Occipital lobe (tissue), 1 donor: ENCODE measurements at regions not wholly inside any gene's neighbourhood (a gene's known extent, or its start where the extent isn't known, plus 50 kb on each side); places are given as distances from the start of the nearest gene placed in this dataset.

ENCODE experiments used
- DNase-seq: peaks from one replicate; lab custom pipeline; 2025; lab: John Stamatoyannopoulos, UW

DNA sequence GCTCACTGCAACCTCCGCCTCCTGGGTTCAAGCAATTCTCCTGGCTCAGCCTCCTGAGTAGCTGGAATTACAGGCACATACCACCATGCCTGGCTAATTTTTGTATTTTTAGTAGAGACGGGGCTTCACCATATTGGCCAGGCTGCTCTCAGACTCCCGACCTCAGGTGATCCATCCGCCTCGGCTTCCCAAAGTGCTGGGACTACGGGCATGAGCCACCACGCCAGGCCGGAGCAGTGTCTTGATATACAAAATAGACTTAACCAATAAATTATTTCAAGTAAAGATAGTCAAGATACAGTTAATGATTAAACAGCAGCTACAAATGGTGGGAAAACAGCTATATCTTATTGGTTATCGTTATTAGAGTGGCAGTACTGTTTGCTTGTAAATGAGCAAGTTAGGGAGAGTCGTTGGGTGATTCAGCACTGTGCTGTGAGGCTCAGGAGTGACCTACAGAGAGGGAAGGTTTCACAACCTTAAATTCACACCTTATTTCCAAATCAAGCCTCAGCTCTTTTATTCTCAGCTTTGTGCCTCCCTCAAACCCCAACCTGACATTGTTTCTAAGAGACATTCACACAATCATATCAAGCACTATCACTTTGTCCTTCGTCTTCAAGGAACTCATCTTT lies 1128.4 kb upstream of the MAP3K7 start:
- DNase-seq: no peak

DNA sequence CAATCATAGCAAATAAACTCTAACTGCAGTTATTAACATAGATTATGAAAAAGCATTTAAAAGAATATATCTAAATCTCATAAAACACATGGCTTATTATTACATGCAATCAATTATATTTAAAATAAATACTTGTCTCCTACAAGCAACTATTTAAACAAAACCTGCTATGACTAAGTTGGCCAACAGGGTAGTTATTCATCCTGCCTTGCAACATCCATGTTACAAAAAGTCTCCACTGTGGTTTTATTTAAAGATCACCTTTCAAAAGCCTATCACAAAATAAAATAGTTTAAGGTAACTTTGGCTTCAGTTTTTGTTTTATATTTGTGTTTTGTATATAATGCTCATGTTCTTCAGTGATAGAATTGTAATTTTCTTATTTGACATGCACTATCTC lies 1127.0 kb upstream of the MAP3K7 start:
- DNase-seq: no peak

DNA sequence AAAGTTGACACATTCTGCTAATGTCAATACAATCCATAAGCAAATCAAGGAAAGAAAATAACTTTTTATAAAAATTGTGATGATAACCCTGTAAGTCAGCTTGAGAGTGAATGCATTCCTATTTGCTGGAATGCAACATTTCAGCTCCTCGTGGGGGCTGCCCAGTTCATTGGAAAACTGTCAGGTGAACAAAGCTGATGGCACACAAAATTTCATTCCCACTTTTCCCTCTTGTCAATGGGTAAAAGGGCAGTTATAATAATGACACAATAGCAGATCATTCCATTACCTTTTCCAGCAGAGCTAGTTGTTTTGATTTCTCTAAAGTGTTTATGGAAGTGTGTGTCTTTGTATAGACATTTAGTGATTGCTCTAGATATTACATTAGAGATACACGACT lies 1124.6 kb upstream of the MAP3K7 start:
- no peak for DNase-seq

DNA sequence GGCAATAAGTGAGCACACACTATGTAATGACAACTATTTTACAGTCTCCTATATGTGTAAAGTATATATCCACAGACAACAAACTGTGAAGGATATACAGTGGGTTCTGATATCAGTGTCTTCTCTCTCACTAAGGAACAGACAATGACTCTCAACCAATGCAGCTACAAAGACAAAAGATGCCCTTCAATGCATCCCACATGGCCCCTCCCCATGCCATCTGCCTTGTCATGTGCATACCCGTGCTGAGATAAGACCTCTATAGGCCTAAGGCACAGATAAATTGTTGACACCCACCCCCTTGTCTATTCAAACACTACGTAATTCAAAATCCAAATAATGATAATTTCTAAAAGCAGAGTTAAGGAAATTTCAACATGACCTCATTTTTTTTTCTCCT lies 1123.5 kb upstream of the MAP3K7 start:
- DNase-seq: no peak

DNA sequence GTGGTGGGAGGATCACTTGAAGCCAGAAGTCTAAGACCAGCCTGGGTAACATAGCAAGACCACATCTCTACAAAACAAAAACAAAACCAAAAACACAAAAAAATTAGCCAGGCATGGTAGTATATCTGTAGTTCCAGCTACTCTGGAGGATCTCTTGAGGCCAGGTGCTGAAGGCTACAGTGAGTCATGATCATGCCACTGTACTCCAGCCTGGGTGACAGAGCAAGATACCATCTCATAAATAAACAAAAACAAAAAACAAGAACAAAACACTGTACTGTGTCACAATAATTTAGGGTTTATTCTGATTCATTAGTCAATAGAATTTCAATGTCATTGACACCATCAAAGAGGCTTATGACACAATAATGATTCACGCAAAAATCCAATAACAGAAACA lies 1121.7 kb upstream of the MAP3K7 start:
- DNase-seq: no peak

DNA sequence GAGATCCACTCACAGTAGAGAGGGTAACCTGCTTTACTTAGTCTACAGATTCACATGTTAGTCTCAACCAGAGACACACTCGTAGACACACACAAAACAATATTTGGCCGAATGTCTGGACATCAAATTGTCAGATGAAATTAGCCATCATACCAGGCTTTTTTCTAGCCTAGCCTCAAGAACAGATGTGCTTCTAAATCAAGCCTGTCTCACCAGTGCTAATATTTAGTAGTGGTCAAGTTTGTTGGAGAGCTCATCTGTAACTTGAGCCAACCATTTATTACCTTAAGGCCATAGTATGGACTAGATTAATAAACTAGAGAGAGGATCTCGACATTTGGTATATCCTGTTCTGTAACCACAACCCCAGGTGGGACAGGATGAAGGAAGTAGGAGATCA lies 1118.8 kb upstream of the MAP3K7 start:
- DNase-seq: no peak

DNA sequence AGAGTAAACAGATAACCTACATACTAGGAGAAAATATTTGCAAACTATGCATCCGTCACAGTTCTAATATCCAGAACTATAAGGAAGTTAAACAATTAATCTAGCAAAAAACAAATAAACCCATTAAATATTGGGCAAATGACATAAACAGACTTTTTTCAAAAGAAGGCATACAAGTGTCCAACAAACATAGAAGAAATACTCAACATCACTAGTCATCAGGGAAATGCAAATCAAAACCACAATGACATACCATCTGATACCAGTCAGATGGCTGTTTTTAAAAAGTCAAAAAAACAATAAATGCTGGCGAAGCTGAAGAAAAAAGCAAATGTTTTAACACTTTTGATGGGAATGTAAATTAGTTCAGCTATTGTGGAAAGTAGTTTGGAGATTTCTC lies 1117.7 kb upstream of the MAP3K7 start:
- DNase-seq: no peak

DNA sequence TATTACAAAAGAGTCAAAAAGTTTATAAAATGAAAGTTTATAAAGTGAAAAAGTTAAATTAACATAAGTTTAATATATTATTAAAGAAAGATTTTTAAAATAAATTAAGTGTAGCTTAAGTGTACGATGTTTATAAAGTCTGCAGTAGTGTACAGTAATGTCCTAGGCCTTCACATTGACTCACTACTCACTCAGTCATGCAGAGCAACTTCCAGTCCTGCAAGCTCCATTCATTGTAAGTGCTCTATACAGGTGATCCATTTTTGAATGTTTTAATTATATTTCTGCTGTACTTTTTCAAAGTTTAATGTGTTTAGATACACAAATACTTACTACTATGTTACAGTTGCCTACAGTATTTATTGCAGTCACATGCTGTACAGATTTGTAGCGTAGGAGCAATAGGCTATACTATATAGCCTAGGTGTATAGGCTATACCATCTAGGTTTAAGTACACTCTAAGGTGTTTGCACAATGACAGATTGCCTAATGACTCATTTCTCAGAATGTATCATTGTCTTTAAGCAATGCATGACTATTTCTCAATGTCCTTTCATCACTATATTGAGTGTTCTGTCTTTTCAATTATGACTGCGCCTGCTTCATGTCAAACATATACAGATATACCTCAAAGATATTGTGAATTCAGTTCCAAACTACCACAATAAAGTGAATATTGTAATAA lies 1110.3 kb upstream of the MAP3K7 start:
- no peak for DNase-seq

DNA sequence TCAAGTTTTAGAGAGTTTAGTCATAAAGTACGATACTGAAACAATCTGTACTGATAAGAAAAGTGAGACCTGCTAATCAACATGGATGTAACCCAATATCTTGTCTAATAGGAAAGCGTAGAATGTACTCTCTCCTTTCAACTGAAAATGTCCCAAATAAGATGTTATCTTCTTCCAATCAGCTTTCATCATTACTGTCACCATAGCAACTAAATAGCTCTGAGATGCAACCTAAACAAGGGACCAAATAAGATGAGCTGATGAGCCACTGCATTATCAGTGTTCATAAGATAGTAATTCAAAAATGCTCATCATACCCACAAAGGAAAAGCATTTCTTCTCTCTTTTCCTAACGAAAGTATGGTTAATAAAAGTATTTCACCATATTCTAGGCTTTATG lies 1108.3 kb upstream of the MAP3K7 start:
- DNase-seq: no peak

DNA sequence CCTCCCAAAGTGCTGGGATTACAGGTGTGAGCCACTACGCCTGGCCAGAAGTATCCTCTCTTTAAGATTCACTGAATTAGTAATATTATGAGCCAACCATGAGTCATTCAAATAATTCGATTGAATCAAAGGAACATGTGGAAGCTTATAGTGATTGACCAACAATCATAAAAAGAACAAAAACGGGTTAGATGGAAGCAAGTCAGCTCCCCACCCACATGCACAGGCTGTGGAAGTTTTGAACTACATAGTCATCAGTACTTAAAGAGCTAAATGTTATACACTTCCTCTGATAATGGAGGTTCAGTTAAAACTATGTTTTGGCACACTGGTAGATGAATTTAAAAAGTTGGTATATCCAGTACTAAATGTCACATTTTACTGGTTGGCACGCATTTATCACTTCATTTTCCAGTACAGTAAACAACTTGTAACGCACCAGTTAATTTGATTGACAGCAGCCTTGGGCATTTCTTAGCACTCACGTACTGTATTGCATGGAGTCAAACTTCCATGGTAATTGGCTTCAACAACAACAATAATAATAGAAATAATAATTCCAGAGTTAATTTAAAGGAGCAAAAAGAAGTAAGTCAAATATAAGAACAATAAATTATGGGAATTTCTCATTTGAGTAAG lies 1107.3 kb upstream of the MAP3K7 start:
- DNase-seq: no peak

DNA sequence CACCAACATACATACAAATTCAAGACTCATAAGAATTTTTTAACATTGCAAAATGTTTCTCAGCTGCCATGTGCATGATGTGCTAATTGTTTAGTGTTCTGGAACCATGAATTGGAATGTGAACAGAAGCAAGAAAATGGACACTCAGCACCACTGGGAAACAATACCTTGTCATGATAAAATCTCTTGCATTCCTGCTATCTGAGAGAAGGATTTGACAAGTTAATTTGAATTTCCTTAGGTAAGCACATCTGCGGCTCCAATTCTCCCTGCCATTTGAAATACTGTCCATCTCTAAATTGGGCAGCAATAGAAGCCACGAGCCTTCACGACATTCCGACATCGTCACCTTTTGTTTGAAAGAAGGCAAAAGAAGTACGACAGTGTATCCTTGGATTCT lies 1104.6 kb upstream of the MAP3K7 start:
- DNase-seq: no peak

DNA sequence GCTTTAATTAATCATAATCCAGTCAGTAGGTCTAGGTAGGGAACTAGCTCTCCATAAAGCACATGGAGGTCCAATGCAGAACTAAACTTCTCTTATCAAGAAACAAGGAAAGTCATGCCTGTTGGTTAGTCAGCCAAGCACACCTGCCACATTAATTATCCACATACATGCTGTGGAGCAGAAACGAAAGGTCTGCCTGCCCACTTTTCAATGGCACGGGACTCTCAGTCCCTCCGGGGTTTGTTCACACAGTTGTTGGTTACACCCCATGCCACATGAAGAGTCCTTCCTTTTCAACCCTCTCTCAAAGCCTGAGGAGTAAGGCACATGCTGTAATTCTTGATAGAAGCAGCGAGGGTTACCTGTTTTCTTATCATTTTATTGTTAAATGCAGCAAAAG lies 1096.4 kb upstream of the MAP3K7 start:
- DNase-seq: no peak

DNA sequence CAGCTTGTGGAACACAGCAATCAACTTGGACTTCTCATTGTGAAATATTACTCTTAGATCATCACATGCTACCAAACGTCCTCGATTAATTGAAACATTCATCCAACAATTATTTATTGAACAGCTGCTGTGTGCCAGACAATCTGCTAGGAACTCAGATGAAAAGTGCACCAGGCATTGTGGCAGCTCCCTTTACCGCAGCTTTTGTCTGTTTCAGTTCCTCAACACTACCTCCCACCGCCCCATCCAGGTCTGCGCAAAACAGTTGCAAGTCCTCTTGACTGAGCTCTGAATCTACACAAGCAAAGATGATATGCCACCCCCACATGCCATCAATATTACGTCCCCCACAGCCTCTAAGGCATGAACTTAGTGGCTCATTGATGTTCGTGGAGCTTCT lies 1094.4 kb upstream of the MAP3K7 start:
- DNase-seq: no peak

DNA sequence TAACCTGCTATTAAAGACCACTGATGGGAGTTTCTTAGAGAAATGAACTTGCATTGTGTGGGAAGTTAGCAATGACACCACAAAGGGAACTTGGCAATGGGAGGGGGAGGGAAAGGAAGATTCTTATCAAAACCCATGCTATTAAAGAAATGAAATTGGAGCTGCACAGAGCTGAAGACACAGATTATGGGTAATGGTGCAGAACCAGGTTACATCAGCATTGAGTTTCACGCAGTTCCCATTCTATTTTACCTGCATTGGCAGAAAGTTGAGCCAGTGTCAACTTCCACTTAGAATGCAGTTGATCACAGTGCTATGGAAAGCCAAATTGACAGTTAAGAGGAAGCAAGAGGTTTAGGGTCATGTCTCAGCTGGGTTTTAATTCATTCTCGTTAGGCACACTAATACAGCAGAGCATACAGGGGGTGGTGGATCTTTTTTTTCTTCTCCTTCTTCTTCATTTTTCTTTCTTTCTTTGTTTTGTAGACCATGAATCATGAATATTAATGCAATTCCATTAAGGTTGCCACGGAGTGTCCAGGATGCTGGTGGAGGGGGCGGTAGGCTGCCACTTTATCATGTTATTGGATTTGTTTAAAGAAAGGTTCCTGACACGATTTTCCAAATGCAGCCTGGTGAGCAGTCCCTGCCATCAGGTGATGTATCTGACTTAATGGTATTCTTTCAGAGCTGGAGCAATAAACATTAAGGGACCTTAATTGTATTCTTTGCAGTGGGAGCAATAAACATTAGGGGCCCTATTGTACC lies 1092.0 kb upstream of the MAP3K7 start:
- DNase-seq: no peak

DNA sequence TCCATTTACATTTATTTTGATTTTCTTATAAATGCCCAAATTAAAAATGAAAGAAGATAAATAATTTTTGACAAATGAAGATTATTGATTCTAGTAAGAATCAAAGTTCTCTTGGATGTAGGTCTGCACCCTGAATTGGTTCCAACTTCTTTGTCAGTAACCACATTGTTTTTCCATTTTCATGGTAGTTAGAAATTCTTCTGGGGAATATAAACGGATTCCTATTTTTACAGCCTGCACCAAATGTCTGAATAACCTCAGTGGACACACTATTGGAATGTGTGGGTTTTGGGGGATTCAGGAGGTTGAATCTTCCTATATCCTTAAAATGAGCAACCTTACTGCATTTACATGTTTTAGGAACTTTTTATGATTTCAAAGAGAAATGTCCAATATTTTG lies 1085.3 kb upstream of the MAP3K7 start:
- DNase-seq: no peak

DNA sequence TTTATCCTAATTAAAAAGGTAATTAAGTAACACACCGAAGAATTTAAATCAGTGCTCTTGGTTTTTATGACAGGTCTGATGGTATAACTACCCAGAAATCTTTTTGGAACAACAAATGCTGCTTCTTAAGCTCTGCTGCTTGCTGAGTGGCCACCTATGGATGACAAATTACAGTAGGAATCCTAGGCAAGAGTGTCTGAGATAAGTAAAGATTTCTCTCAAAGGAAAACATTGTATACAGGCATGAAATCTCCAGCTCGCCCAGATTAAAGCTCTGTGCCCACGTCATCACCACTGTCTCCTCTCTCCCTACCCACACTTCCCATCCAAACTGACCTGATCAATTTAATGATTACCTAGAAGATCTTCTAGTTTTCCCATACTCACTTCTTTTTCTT lies 1083.0 kb upstream of the MAP3K7 start:
- no peak for DNase-seq

DNA sequence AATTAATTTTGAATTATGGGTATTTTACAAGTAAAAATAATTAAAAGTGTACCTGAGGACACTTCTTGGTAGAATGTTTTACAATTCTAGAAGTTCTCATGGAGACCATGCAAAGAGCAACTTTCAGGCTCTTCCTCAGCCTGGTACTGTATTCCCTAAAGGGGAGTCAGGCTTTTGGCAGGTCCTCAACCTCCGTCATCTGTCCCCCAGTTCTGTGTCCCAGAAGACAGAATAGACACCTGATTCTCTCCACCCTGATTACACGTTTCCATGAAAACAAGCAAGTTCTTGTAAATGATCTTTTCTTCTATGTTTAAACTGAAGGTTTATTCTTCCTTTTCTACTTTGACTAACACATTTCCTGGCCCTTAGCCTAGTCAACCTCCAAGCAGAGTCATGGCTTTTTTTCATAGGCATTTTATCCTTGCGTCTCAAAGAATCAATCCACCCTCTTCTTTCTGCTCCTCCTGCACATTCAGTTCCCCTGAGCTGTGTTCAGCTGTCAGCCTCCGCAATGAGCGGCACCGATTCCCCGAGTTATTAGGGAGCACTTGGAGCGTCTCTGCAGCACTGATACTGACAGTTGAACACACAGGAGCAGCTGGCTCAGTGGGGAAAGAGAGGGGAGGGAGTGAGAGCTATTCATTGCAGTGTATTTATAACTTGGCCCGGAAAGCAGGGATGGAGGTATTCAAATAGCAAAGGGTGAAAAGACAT lies 1082.4 kb upstream of the MAP3K7 start:
- DNase-seq: peak; percentile 46

DNA sequence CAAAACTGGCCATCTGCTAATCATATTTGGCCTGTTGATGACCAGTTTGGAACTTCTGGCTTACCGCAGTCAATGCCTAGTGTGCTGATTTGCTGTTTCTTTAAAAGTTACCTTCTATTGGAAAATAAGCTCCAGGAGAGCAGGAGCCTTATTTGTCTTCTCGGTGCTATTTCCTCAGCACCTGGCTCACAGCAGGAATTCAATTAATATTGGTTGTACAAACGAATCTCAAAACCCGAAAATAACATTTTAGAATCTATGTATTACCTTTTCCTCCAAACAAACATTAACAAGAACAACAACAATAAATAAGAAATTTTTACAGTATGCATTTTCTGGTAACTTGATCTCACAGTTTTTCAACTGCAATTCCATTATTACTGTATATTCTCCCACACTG lies 1080.7 kb upstream of the MAP3K7 start:
- no peak for DNase-seq

DNA sequence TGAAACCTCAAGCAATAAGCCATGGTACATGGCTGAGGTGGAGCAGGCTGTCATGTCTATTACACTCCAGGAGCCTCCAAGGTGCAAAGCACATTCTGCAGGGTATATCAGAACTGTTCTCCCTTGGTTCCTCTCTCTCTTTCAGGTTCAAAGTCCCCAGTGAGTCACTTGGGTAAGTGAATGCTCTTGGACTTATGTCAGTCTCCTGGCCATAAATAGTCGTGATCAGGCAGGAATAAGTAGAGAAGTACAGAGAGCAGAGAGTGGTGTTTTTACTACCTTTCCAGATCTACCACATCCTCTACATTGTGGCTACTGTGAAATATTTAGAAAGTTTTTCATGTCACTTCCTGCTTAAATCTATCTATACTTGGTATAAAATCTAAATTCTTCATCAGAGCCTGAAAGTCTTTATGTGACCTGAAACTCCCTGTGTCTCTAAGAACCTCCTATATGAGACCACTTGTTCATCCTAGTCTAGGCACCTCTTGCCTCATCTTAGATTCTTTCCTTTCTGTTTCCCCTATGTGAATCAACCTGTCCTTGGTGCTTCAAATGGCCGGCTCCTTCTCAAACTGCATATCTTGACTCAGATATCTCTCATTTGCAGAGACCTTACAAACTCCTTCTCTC lies 1077.6 kb upstream of the MAP3K7 start:
- no peak for DNase-seq

DNA sequence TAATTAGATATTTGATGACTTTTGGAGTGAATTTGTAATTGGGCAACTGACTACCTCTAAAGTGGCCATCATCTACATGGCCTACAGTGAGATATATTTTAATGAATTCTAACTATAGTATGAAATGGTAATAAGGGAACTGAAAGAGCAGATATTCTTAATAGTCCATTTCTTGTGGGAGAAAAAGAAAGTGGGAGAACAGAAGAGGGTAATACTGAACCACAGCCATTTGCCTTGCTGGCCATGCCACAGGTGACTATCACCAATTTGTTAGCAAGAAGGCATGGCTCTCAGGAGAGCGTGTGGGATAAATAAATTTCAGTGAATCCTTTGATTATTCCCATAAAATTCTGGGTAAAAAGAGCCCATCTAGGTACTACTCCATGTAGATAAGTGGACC lies 1074.0 kb upstream of the MAP3K7 start:
- DNase-seq: no peak

DNA sequence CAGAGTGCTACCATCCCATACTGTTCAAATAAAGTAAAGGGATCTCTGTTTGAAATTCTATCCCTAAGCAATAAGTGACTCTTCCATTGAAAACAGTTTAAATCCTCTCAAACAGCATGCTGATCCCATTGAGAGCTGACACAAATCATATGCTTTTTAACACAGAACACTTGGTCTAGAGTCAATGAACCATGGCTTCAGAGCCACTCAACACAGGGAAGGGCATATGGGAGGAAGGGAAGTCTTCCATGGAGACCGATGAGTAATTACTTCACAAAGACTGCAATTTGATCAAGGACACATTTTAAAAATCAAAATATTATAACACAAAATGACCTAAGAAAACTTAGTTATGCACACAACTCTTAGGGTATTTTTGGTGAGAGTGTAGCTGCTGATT lies 1073.0 kb upstream of the MAP3K7 start:
- no peak for DNase-seq
